MCF 10A (cell line): ENCODE measurements at regions not wholly inside any gene's neighbourhood (a gene's known extent, or its start where the extent isn't known, plus 50 kb on each side); places are given as distances from the start of the nearest gene placed in this dataset.
"Not testable (repeated sequence)": the region's sequence is repeated elsewhere in the genome, so short reads cannot be mapped to it uniquely, and the experiment has no call there.

Experiments used
- BruUV-seq: library from RNA; stranded (reverse); fragments of 400-500 nt; replicated peaks from 2 replicates; lab custom pipeline; 2021; lab: Mats Ljungman, UMichigan
- CTCF ChIA-PET: fragments of 300-600 bp; sonication (Branson Sonifier 250); formaldehyde crosslinking; extraction: SDS; loops from one replicate; lab custom pipeline; 2021; ENCODE audit warnings: antibody characterized with exemption, inconsistent platforms; lab: Yijun Ruan, JAX
- POLR2A ChIA-PET: fragments of 300-600, 350-650 bp; sonication (Branson Sonifier 250); formaldehyde crosslinking; extraction: SDS; loops from one replicate; lab custom pipeline; 2020; ENCODE audit warnings: antibody characterized with exemption, inconsistent platforms; lab: Yijun Ruan, JAX
- DNase-seq: peaks from one replicate; pipeline ENCODE4 v3.0.0-alpha.2; 2018; ENCODE audit not compliant: unreplicated experiment
- H3K27ac Mint-ChIP-seq: one replicate; pipeline ENCODE4 v1.8.0; 2022; ENCODE audit warnings: mild to moderate bottlenecking, low read depth, mixed read lengths; ENCODE audit not compliant: unreplicated experiment
- H3K27me3 Mint-ChIP-seq: one replicate; pipeline ENCODE4 v1.8.0; 2022; ENCODE audit warnings: mixed read lengths; ENCODE audit not compliant: insufficient read depth, unreplicated experiment
- H3K36me3 Mint-ChIP-seq: one replicate; pipeline ENCODE4 v1.8.0; 2022; ENCODE audit warnings: mild to moderate bottlenecking, moderate library complexity, mixed read lengths; ENCODE audit not compliant: insufficient read depth, unreplicated experiment
- H3K4me1 Mint-ChIP-seq: one replicate; pipeline ENCODE4 v1.8.0; 2022; ENCODE audit warnings: mixed read lengths; ENCODE audit not compliant: insufficient read depth, unreplicated experiment
- H3K4me3 Mint-ChIP-seq: one replicate; pipeline ENCODE4 v1.8.0; 2022; ENCODE audit warnings: mild to moderate bottlenecking, moderate library complexity, mixed read lengths; ENCODE audit not compliant: unreplicated experiment
- H3K9me3 Mint-ChIP-seq: one replicate; pipeline ENCODE4 v1.8.0; 2022; ENCODE audit warnings: mixed read lengths; ENCODE audit not compliant: unreplicated experiment
- intact Hi-C: fragments of 100-400 bp; cut with micrococcal nuclease; formaldehyde crosslinking; loops from 2 replicates; pipeline ENCODE4 v1.14.1; 2022
- TF ChIP-seq, protein P1 (sequence below): fragments of 200-600 bp; IDR thresholded peaks from one replicate; pipeline ENCODE4 v1.8.0; 2022; ENCODE audit warnings: antibody characterized with exemption, mild to moderate bottlenecking; ENCODE audit not compliant: unreplicated experiment

DNA sequence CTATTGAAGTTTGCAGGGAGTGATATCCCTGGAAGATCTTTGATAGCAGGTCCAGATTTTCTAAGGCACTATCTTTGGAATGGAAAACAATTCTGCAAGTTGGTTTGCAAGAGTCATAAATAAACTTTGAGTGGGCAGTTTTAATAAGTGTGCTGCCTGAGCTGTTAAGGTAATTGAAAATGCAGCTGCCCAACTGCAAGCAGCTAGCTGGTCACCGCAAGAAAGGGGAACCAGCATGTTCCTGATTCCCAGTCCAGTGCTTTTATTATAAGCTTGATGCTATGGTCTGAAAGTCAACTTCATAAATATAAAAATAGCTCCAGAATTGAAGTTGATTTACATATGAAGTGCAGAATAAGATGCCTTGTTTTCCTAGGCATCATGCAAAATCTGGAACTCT is 308.4 kb downstream of the ZNF248 start:
- H3K4me3 Mint-ChIP-seq, result no peak overlapping the region
- no peaks in the 10 kb centered on the region for H3K9me3 Mint-ChIP-seq
- no peaks in the 10 kb centered on the region for H3K4me1 Mint-ChIP-seq
- ChIA-PET CTCF (interaction anchor here (0.5 to 0.8 kb wide), 2 partner anchors 24 to 472 kb away, joined by 3 to 4 read pairs; no protein-coding TSS in a partner anchor), POLR2A (interaction anchor here (0.7 kb wide), 1 partner anchor 137 kb away, joined by 3 read pairs; no protein-coding TSS in a partner anchor)
- no peaks in the 10 kb centered on the region for H3K27me3 Mint-ChIP-seq
- no TSS peak for BruUV-seq
- TF ChIP-seq, protein P1, sequence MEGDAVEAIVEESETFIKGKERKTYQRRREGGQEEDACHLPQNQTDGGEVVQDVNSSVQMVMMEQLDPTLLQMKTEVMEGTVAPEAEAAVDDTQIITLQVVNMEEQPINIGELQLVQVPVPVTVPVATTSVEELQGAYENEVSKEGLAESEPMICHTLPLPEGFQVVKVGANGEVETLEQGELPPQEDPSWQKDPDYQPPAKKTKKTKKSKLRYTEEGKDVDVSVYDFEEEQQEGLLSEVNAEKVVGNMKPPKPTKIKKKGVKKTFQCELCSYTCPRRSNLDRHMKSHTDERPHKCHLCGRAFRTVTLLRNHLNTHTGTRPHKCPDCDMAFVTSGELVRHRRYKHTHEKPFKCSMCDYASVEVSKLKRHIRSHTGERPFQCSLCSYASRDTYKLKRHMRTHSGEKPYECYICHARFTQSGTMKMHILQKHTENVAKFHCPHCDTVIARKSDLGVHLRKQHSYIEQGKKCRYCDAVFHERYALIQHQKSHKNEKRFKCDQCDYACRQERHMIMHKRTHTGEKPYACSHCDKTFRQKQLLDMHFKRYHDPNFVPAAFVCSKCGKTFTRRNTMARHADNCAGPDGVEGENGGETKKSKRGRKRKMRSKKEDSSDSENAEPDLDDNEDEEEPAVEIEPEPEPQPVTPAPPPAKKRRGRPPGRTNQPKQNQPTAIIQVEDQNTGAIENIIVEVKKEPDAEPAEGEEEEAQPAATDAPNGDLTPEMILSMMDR, result no peak
- DNase-seq, result no peak
- intact Hi-C loops, result no loop called here
- no peaks in the 10 kb centered on the region for H3K36me3 Mint-ChIP-seq
- no peak overlapping the region for H3K27ac Mint-ChIP-seq

DNA sequence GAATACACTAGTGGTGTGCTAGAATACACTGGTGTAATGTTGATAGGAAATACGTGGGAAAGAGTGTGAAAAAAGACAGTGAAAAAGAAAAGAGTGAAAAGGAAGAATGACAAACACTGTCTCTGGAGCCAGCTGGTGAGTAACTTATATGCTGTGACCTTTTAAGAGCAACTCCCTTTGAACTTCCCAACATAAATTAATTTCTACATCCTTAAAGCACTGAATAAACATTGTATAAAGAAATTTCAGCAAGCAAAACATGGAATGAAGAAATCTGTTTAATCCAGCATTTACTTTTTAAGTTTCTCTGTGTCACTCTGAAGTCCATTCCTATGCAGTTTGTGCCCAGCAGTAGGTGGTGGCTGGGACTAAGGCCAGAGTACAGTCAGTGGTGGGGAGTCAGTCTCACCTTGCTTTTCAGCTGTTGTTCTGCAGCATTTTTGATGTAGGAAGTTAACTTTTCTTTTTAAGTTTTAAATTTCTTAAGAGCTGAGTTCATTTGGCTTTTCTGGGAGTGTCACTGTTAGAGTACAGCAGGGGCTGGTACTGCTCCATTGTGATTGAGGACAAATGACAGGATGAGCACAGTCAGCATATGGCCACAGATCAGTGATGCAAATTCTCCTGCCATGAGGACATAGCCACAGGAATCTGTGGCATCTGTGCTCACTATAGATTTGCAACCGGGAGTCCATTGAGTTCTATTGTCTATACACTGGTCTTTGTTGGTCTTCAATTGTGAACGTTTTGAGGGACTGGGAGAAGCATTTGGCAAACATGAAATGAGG is 321.8 kb downstream of the ZNF248 start:
- peaks cover 6% of the 10 kb centered on the region for H3K9me3 Mint-ChIP-seq
- POLR2A ChIA-PET, result interaction anchor here (0.7 kb wide), 1 partner anchor 21 kb away, joined by 3 read pairs; no protein-coding TSS in a partner anchor
- CTCF ChIA-PET, result interaction anchor here (0.5 to 1.5 kb wide), 8 partner anchors 10 to 756 kb away, joined by 3 to 5 read pairs (median 3); no protein-coding TSS in a partner anchor
- TF ChIP-seq, protein P1, result no peak
- H3K36me3 Mint-ChIP-seq, result no peaks in the 10 kb centered on the region
- no peak for DNase-seq
- no TSS peak for BruUV-seq
- no peak overlapping the region for H3K27ac Mint-ChIP-seq
- H3K4me1 Mint-ChIP-seq, result no peaks in the 10 kb centered on the region
- intact Hi-C loops, result no loop called here
- no peak overlapping the region for H3K4me3 Mint-ChIP-seq
- H3K27me3 Mint-ChIP-seq, result no peaks in the 10 kb centered on the region

DNA sequence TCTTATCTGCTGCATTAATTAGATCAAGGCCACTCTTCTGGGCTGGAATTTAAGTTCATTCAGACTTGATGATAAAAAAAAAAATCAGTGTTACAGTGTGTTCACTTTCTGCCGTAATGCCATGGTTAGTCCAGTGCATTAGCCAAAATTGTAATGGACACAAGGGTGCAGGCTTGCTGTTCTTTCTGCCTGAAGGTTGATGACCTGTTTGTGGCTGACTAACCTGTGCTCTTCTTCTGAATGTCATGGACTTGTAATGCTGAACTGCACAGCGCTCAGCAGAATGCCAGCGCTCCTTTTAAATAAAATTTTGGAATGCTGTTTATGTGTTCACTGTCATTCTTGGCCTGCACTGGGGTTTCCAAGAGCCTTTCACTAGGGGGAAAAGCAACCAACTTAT is 323.2 kb downstream of the ZNF248 start:
- POLR2A ChIA-PET, result no interaction called here
- Mint-ChIP-seq H3K27me3 (no peaks in the 10 kb centered on the region), H3K27ac (no peak overlapping the region), H3K36me3 (no peaks in the 10 kb centered on the region), H3K4me3 (no peak overlapping the region), H3K4me1 (no peaks in the 10 kb centered on the region), H3K9me3 (peaks cover 8% of the 10 kb centered on the region)
- no TSS peak for BruUV-seq
- DNase-seq, result no peak
- intact Hi-C loops, result no loop called here
- CTCF ChIA-PET, result interaction anchor here (0.5 to 1.5 kb wide), 3 partner anchors 12 to 519 kb away, joined by 3 to 5 read pairs (median 3); no protein-coding TSS in a partner anchor
- TF ChIP-seq, protein P1, result no peak

DNA sequence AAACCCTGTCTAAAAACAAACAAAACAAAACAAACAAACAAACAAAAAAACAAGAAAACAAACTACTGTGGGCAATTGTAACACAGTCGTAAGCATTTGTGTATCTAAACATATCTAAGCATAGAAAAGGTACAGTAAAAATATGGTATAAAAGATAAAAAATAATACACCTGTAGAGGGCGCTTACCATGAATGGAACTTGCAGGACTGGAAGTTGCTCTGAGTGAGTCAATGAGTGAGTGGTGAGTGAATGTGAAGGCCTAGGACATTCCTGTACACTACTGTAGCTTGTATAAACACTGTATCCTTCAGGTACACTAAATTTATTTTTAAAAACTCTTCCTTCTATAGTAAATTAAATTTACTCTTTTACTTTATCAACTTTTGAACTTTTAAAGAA is 332.0 kb downstream of the ZNF248 start:
- ChIA-PET POLR2A (interaction anchor here (1.2 kb wide), 1 partner anchor 229 kb away, joined by 6 read pairs; no protein-coding TSS in a partner anchor), CTCF (interaction anchor here (0.6 to 3.6 kb wide), 15 partner anchors 9 to 605 kb away, joined by 3 to 40 read pairs (median 3); no protein-coding TSS in a partner anchor)
- not testable (repeated sequence) for H3K27ac Mint-ChIP-seq, H3K4me3 Mint-ChIP-seq, H3K27me3 Mint-ChIP-seq, H3K4me1 Mint-ChIP-seq, BruUV-seq, DNase-seq, H3K9me3 Mint-ChIP-seq, H3K36me3 Mint-ChIP-seq
- TF ChIP-seq, protein P1, result peak; percentile 24
- intact Hi-C loops, result loop anchor here (2.0 to 5.0 kb wide), 2 partner anchors 182 to 229 kb away; no protein-coding TSS in a partner anchor
